ENCODE measurements at regions not wholly inside any gene's neighbourhood (a gene's known extent, or its start where the extent isn't known, plus 50 kb on each side); places are given as distances from the start of the nearest gene placed in this dataset.
"Not testable (repeated sequence)": the region's sequence is repeated elsewhere in the genome, so short reads cannot be mapped to it uniquely, and the experiment has no call there.

- TF ChIP-seq POLR2AphosphoS5, CTCF, POLR2A (IDR thresholded peaks at IDR 0.05): not testable (repeated sequence)
These were observed 172.8 kb upstream of the PLGLB1 start for GRCh38 chr2:87194254-87194999.
